ENCODE measurements at regions not wholly inside any gene's neighbourhood (a gene's known extent, or its start where the extent isn't known, plus 50 kb on each side); places are given as distances from the start of the nearest gene placed in this dataset.
"Not testable (repeated sequence)": the region's sequence is repeated elsewhere in the genome, so short reads cannot be mapped to it uniquely, and the experiment has no call there.

DNA sequence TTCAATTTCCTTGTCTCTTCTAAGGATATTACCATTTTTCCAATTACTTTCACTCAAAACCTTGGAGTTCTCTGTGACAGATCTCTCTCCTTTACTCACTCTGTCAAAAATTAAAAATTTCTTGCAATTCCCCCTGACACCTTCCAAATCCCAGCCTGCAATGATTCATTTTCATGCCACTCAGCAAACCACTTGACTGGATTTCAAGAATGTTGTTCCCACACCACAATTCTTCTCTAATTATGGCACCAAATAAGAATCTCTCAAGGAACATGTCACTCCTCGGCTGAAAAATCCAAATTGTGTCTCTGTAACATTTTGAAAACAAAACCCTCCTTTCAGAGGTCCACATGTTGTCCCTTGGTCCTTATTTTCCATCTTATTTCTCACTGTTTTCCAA lies 438.9 kb upstream of the ZP4 start:
- Histone ChIP-seq H3K27ac (no peak overlapping the region), H3K4me1 (no peaks in the 10 kb centered on the region), H3K36me3 (no peaks in the 10 kb centered on the region), H3K27me3 (no peaks in the 10 kb centered on the region), H3K4me3 (no peak overlapping the region), H3K9me3 (no peaks in the 10 kb centered on the region)
- ATAC-seq, result no peak
- WGBS, 2 donors (ENCODE audit: low coverage in 1 of 2), result 39 to 58% methylated on average over 1 of the region's 1 CpG
- no peak for TF ChIP-seq EP300 (IDR thresholded peaks at IDR 0.05)
- no peak for TF ChIP-seq POLR2A (IDR thresholded peaks at IDR 0.05)
- TF ChIP-seq, protein P1, sequence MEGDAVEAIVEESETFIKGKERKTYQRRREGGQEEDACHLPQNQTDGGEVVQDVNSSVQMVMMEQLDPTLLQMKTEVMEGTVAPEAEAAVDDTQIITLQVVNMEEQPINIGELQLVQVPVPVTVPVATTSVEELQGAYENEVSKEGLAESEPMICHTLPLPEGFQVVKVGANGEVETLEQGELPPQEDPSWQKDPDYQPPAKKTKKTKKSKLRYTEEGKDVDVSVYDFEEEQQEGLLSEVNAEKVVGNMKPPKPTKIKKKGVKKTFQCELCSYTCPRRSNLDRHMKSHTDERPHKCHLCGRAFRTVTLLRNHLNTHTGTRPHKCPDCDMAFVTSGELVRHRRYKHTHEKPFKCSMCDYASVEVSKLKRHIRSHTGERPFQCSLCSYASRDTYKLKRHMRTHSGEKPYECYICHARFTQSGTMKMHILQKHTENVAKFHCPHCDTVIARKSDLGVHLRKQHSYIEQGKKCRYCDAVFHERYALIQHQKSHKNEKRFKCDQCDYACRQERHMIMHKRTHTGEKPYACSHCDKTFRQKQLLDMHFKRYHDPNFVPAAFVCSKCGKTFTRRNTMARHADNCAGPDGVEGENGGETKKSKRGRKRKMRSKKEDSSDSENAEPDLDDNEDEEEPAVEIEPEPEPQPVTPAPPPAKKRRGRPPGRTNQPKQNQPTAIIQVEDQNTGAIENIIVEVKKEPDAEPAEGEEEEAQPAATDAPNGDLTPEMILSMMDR (IDR thresholded peaks at IDR 0.05), result no peak
- TF ChIP-seq POLR2AphosphoS5 (IDR thresholded peaks at IDR 0.05), result no peak

DNA sequence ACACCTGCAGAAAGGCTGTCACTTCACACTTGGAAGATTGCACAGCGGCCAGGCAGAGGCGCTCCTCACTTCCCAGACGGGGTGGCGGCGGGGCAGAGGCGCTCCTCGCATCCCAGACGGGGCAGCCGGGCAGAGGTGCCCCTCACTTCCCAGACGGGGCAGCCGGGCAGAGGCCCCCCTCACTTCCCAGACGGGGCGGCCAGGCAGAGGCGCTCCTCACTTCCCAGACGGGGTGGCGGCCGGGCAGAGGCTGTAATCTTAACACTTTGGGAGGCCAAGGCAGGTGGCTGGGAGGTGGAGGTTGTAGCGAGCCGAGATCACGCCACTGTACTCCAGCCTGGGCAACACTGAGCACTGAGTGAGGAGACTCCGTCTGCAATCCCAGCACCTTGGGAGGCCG lies 436.3 kb upstream of the ZP4 start:
- not testable (repeated sequence) for H3K4me3 ChIP-seq, H3K27me3 ChIP-seq, H3K27ac ChIP-seq, H3K4me1 ChIP-seq, H3K9me3 ChIP-seq, H3K36me3 ChIP-seq, ATAC-seq
- no CpG with 5 or more reads among the region's 22 CpGs for WGBS, 2 donors (ENCODE audit: low coverage in 1 of 2)

DNA sequence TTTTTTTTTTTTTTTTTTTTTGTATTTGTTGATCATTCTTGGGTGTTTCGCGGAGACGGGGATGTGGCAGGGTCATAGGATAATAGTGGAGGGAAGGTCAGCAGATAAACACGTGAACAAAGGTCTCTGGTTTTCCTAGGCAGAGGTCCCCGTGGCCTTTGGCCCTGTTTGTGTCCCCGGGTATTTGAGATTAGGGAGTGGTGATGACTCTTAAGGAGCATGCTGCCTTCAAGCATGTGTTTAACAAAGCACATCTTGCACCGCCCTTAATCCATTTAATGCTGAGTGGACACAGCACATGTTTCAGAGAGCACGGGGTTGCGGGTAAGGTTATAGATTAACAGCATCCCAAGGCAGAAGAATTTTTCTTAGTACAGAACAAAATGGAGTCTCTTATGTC lies 435.8 kb upstream of the ZP4 start:
- not testable (repeated sequence) for H3K4me1 ChIP-seq, ATAC-seq, H3K36me3 ChIP-seq, H3K9me3 ChIP-seq, H3K27me3 ChIP-seq, H3K4me3 ChIP-seq, H3K27ac ChIP-seq
- 83% methylated on average over 8 of the region's 9 CpGs; no CpG with 5 or more reads in 1 of the 2 donors for WGBS, 2 donors (ENCODE audit: low coverage in 1 of 2)

DNA sequence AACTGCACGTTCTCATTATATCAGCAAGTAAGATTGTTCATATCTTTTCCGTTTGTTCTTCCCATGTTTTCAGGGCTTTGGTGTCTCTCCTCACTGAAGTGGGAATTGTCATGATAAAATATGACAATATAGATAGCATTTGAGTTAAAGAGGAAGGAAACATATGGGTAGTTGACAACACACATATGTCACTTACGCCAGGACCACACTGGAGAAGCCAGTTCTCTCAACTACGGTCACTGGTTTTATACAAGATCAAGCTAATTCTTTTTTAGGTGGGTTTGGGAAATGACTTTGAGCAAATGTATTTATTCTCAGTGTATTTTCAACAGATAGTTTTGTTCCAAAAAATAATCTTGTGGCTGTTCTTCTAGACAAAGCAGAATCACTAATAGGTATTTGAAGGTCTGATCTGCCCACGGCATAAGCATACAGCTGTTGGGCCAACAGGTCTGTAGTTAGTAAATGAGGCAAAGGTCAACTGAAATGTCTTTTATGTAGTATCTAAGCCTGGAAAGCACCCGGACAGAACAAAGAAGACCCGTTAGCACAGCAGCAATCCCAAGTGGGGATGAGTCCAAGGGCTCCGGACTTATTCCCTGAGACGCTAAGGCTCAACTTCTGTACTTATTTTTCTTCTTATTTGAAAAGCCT lies 433.6 kb upstream of the ZP4 start:
- no peaks in the 10 kb centered on the region for H3K36me3 ChIP-seq
- no peak overlapping the region for H3K4me3 ChIP-seq
- H3K4me1 ChIP-seq, result no peaks in the 10 kb centered on the region
- no peaks in the 10 kb centered on the region for H3K9me3 ChIP-seq
- no peak for ATAC-seq
- no peaks in the 10 kb centered on the region for H3K27me3 ChIP-seq
- H3K27ac ChIP-seq, result no peak overlapping the region
- 68 to 77% methylated on average over 8 to 9 of the region's 9 CpGs for WGBS, 2 donors (ENCODE audit: low coverage in 1 of 2)
- TF ChIP-seq EP300 (IDR thresholded peaks at IDR 0.05), result no peak
- TF ChIP-seq POLR2AphosphoS5 (IDR thresholded peaks at IDR 0.05), result no peak
- TF ChIP-seq POLR2A (IDR thresholded peaks at IDR 0.05), result no peak
- TF ChIP-seq, protein P1 (IDR thresholded peaks at IDR 0.05), result no peak

DNA sequence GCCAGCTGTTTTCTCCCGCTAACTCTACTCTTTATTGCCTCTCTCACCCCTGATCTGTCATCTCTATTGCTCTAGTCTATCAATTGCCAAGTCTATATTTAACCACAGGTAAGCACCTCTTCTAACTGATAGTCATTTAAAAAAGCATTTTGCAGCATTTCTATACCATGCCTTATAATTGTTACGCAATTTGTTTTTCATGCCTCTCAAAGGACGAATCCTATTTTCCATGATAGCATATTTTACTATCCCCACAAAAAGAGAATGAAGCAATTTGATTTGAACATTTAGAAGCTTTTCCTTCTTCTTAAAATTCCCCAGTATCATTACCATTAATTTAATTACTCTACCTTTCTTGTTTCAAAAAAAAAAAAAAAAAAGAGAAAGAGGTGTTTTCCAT lies 432.8 kb upstream of the ZP4 start:
- no peak overlapping the region for H3K4me3 ChIP-seq
- H3K4me1 ChIP-seq, result no peaks in the 10 kb centered on the region
- ATAC-seq, result no peak
- no peaks in the 10 kb centered on the region for H3K27me3 ChIP-seq
- H3K36me3 ChIP-seq, result no peaks in the 10 kb centered on the region
- WGBS, 2 donors (ENCODE audit: low coverage in 1 of 2), result 81 to 94% methylated on average over 2 to 3 of the region's 3 CpGs
- H3K27ac ChIP-seq, result no peak overlapping the region
- H3K9me3 ChIP-seq, result no peaks in the 10 kb centered on the region
- no peak for TF ChIP-seq POLR2AphosphoS5 (IDR thresholded peaks at IDR 0.05)

DNA sequence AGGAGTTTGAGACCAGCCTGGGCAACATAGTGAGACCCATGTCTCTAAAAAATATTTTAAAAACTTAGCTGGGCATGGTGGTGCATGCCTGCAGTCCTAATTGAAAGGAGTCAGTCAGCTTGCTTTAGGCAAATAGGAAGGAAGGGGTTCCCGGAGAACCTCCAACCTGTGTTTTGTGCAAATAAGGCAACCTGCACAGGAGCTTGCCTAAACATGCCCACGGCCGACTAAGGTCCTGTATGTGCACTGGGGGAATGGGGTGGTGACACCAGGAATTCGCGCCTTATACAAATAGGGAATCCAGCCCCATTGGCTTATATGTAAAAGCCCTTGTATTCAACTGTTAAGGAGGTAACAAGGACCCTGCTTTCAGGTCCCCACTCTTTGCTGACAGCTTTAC lies 429.2 kb upstream of the ZP4 start:
- H3K36me3 ChIP-seq, result no peaks in the 10 kb centered on the region
- H3K4me3 ChIP-seq, result no peak overlapping the region
- no peak for TF ChIP-seq POLR2AphosphoS5 (IDR thresholded peaks at IDR 0.05)
- TF ChIP-seq, protein P1 (IDR thresholded peaks at IDR 0.05), result no peak
- TF ChIP-seq POLR2A (IDR thresholded peaks at IDR 0.05), result no peak
- no peak for TF ChIP-seq EP300 (IDR thresholded peaks at IDR 0.05)
- no peaks in the 10 kb centered on the region for H3K27me3 ChIP-seq
- H3K27ac ChIP-seq, result no peak overlapping the region
- 64% methylated on average over 5 of the region's 5 CpGs; no CpG with 5 or more reads in 1 of the 2 donors for WGBS, 2 donors (ENCODE audit: low coverage in 1 of 2)
- no peaks in the 10 kb centered on the region for H3K9me3 ChIP-seq
- H3K4me1 ChIP-seq, result no peaks in the 10 kb centered on the region
- no peak for ATAC-seq
